Gastrocnemius medialis (tissue), 4 donors: ENCODE measurements at regions not wholly inside any gene's neighbourhood (a gene's known extent, or its start where the extent isn't known, plus 50 kb on each side); places are given as distances from the start of the nearest gene placed in this dataset.

Experiments
- ATAC-seq, 2 donors: fragments of 150-250 bp; one replicate each; pipeline ENCODE4 v1.9.1; 2016
- DNase-seq, 2 donors: peaks; one replicate each; pipeline ENCODE4 v3.0.0-alpha.2; 2019
- H3K27ac ChIP-seq, 4 donors: fragments of 200-600 bp; sonication (generic); 1 replicate in 1 of 4; 2 replicates in 3 of 4; pipeline ENCODE4 v1.5.1; 2016 to 2018; ENCODE audit warnings: mild to moderate bottlenecking in 2 of 4, moderate library complexity in 1 of 4
- H3K27me3 ChIP-seq, 3 donors: fragments of 200-600 bp; sonication (generic) in 2 of 3; 1 replicate in 1 of 3; 2 replicates in 2 of 3; pipeline versions ENCODE4 v1.5.1 to v1.6.0; 2016 to 2019; ENCODE audit warnings: mild to moderate bottlenecking in 1 of 3, moderate library complexity in 1 of 3
- H3K36me3 ChIP-seq, 2 donors: fragments of 200-600 bp; sonication (generic) in 1 of 2; one replicate each; pipeline ENCODE4 v1.5.1; 2017 to 2018
- H3K4me1 ChIP-seq, 2 donors: fragments of 200-600 bp; sonication (generic) in 1 of 2; one replicate each; pipeline ENCODE4 v1.5.1; 2016 to 2017; ENCODE audit warnings: mild to moderate bottlenecking in 2 of 2
- H3K4me3 ChIP-seq, 4 donors: fragments of 200-600 bp; sonication (generic) in 3 of 4; 1 replicate in 1 of 4; 2 replicates in 3 of 4; pipeline ENCODE4 v1.5.1; 2016 to 2019; ENCODE audit warnings: mild to moderate bottlenecking in 2 of 4
- H3K9me3 ChIP-seq, 3 donors: fragments of 200-600 bp; sonication (generic) in 2 of 3; 1 replicate in 1 of 3; 2 replicates in 2 of 3; pipeline ENCODE4 v1.5.1; 2016 to 2019
- CTCF ChIP-seq, 5 experiments: fragments of 450-650 bp in 3 of 5; fragments of 200-600 bp in 2 of 5; sonication (generic) in 2 of 5; IDR thresholded peaks in 4 of 5; conservative IDR thresholded peaks in 1 of 5; 1 replicate in 4 of 5; 2 replicates in 1 of 5; pipeline ENCODE4 v1.5.1; 2016 to 2019; ENCODE audit warnings: antibody characterized with exemption in 5 of 5, mild to moderate bottlenecking in 3 of 5, moderate library complexity in 3 of 5
- POLR2A ChIP-seq, 2 donors: fragments of 450-650 bp; IDR thresholded peaks; one replicate each; pipeline ENCODE4 v1.6.1; 2017; ENCODE audit warnings: antibody characterized with exemption in 2 of 2, mild to moderate bottlenecking in 2 of 2, moderate library complexity in 2 of 2
- in situ Hi-C, 4 donors: fragments of 200-750 bp; cut with MboI; loops; one replicate each; pipeline versions ENCODE4 v1.15.0 to v1.8.0; 2017; ENCODE audit warnings: low sequenced_read_pairs in 4 of 4
- intact Hi-C: fragments of 100-400 bp; cut with DNase I; formaldehyde crosslinking; loops from one replicate; pipeline ENCODE4 v1.15.1; 2023; ENCODE audit warnings: low total_unique reads

- Histone ChIP-seq H3K27ac (no peak overlapping the region), H3K9me3 (no peaks in the 10 kb centered on the region), H3K36me3 (no peaks in the 10 kb centered on the region), H3K4me1 (no peaks in the 10 kb centered on the region), H3K27me3 (no peaks in the 10 kb centered on the region), H3K4me3 (no peak overlapping the region)
- ATAC-seq (no peak), DNase-seq (no peak)
- in situ Hi-C loops (no loop called here), intact Hi-C loops (no loop called here)
- TF ChIP-seq POLR2A (IDR thresholded peaks at IDR 0.05) (no peak), CTCF (IDR thresholded peaks at IDR 0.05 in 4 of 5, conservative IDR thresholded peaks at IDR 0.05 in 1 of 5) (no peak)
Measured at GRCh38 chr22:48619721-48620120, 1208.0 kb downstream of the BRD1 start.

GRCh38 chr22:48618326-48618725 lies 1209.3 kb downstream of the BRD1 start:
- H3K9me3 ChIP-seq = no peaks in the 10 kb centered on the region
- H3K27ac ChIP-seq = no peak overlapping the region
- in situ Hi-C loops (no loop called here), intact Hi-C loops (no loop called here)
- H3K36me3 ChIP-seq = no peaks in the 10 kb centered on the region
- no peak for DNase-seq
- H3K4me3 ChIP-seq = no peak overlapping the region
- TF ChIP-seq CTCF (IDR thresholded peaks at IDR 0.05 in 4 of 5, conservative IDR thresholded peaks at IDR 0.05 in 1 of 5) = no peak
- no peak for TF ChIP-seq POLR2A (IDR thresholded peaks at IDR 0.05)
- no peaks in the 10 kb centered on the region for H3K4me1 ChIP-seq
- no peaks in the 10 kb centered on the region for H3K27me3 ChIP-seq
- ATAC-seq = no peak

- in situ Hi-C loops = no loop called here
- H3K27ac ChIP-seq = no peak overlapping the region
- ATAC-seq = no peak
- H3K27me3 ChIP-seq = no peaks in the 10 kb centered on the region
- H3K36me3 ChIP-seq = no peaks in the 10 kb centered on the region
- no peaks in the 10 kb centered on the region for H3K9me3 ChIP-seq
- no peak for DNase-seq
- TF ChIP-seq POLR2A (IDR thresholded peaks at IDR 0.05) (no peak), CTCF (IDR thresholded peaks at IDR 0.05 in 4 of 5, conservative IDR thresholded peaks at IDR 0.05 in 1 of 5) (no peak)
- no peaks in the 10 kb centered on the region for H3K4me1 ChIP-seq
- intact Hi-C loops = no loop called here
- H3K4me3 ChIP-seq = no peak overlapping the region
Measured at GRCh38 chr22:48616656-48617055, 1211.0 kb downstream of the BRD1 start.

- no peak overlapping the region for H3K4me3 ChIP-seq
- ATAC-seq (no peak), DNase-seq (no peak)
- no peaks in the 10 kb centered on the region for H3K27me3 ChIP-seq
- no peaks in the 10 kb centered on the region for H3K36me3 ChIP-seq
- H3K9me3 ChIP-seq = no peaks in the 10 kb centered on the region
- intact Hi-C loops = no loop called here
- TF ChIP-seq POLR2A (IDR thresholded peaks at IDR 0.05) (no peak), CTCF (IDR thresholded peaks at IDR 0.05 in 4 of 5, conservative IDR thresholded peaks at IDR 0.05 in 1 of 5) (no peak)
- no peaks in the 10 kb centered on the region for H3K4me1 ChIP-seq
- in situ Hi-C loops = no loop called here
- no peak overlapping the region for H3K27ac ChIP-seq
Measured at GRCh38 chr22:48615171-48616008, 1212.3 kb downstream of the BRD1 start.
